ENCODE measurements at regions not wholly inside any gene's neighbourhood (a gene's known extent, or its start where the extent isn't known, plus 50 kb on each side); places are given as distances from the start of the nearest gene placed in this dataset.

GRCh38 chr2:8398040-8398668, 283.7 kb upstream of the ID2 start:
- H3F3A ChIP-seq (ENCODE audit: insufficient read depth, low read length, poor library complexity, severe bottlenecking): no peaks in the 10 kb centered on the region
- H3K27ac ChIP-seq (ENCODE audit: low read length): no peak overlapping the region
- H3K4me2 ChIP-seq (ENCODE audit: low read length): no peak overlapping the region
- H3K79me2 ChIP-seq (replicated peaks; ENCODE audit: insufficient read depth, low read length): no peaks in the 10 kb centered on the region
- no peak for TF ChIP-seq POLR2AphosphoS5 (IDR thresholded peaks at IDR 0.05)
- TF ChIP-seq SMC3 (conservative IDR thresholded peaks at IDR 0.05; ENCODE audit: poor library complexity): no peak
- no peak for TF ChIP-seq REST (IDR thresholded peaks at IDR 0.05; ENCODE audit: borderline replicate concordance)
- TF ChIP-seq TAF1 (IDR thresholded peaks at IDR 0.05; ENCODE audit: low read depth): no peak
- TF ChIP-seq RAD21 (conservative IDR thresholded peaks at IDR 0.05): no peak
- TF ChIP-seq EZH2 (IDR thresholded peaks at IDR 0.05; ENCODE audit: borderline replicate concordance, insufficient read depth, low read length, poor library complexity, severe bottlenecking): no peak
- TF ChIP-seq, protein P1, sequence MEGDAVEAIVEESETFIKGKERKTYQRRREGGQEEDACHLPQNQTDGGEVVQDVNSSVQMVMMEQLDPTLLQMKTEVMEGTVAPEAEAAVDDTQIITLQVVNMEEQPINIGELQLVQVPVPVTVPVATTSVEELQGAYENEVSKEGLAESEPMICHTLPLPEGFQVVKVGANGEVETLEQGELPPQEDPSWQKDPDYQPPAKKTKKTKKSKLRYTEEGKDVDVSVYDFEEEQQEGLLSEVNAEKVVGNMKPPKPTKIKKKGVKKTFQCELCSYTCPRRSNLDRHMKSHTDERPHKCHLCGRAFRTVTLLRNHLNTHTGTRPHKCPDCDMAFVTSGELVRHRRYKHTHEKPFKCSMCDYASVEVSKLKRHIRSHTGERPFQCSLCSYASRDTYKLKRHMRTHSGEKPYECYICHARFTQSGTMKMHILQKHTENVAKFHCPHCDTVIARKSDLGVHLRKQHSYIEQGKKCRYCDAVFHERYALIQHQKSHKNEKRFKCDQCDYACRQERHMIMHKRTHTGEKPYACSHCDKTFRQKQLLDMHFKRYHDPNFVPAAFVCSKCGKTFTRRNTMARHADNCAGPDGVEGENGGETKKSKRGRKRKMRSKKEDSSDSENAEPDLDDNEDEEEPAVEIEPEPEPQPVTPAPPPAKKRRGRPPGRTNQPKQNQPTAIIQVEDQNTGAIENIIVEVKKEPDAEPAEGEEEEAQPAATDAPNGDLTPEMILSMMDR (IDR thresholded peaks at IDR 0.05; ENCODE audit: poor library complexity, severe bottlenecking): no peak
- no peak for TF ChIP-seq MXI1 (conservative IDR thresholded peaks at IDR 0.05; ENCODE audit: poor library complexity, severe bottlenecking)
- no peak for TF ChIP-seq EP300 (conservative IDR thresholded peaks at IDR 0.05; ENCODE audit: poor library complexity, severe bottlenecking)
- H2AFZ ChIP-seq (ENCODE audit: low read depth, low read length): no peak overlapping the region
- no peak overlapping the region for H3K4me3 ChIP-seq (ENCODE audit: low read length)
- H3K27me3 ChIP-seq (ENCODE audit: insufficient read depth, low read depth, low read length): no peaks in the 10 kb centered on the region
- no peaks in the 10 kb centered on the region for H4K20me1 ChIP-seq (ENCODE audit: insufficient read depth)
- H3K36me3 ChIP-seq (ENCODE audit: insufficient read depth, low read length): no peaks in the 10 kb centered on the region
- H3K9me3 ChIP-seq (ENCODE audit: low read length): no peaks in the 10 kb centered on the region
- H3K9ac ChIP-seq (ENCODE audit: low read length): no peak overlapping the region
- H3K9me2 ChIP-seq (ENCODE audit: insufficient read depth, low read length): no peaks in the 10 kb centered on the region

DNA sequence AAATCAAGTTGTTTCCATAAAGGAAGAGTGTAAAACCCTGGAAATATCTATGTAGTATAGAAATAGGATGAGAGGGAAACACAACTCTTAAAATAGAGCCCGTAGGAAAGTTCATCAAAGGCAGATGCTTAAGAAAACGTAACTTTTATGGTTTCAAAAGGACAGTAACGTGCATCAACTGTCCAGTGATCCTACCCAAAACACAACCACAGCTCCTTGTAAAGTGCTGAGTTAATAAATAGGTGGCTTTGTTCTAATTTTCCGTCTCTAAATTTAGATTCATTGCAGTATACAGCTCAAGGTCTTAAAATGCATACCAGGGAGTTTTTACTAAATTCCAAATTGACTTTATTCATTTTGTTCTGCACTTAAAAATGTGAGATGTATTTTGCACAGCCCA, 282.1 kb upstream of the ID2 start:
- Histone ChIP-seq H3K4me2 (ENCODE audit: low read length) (no peak overlapping the region), H3K27me3 (ENCODE audit: insufficient read depth, low read depth, low read length) (no peaks in the 10 kb centered on the region), H3K36me3 (ENCODE audit: insufficient read depth, low read length) (no peaks in the 10 kb centered on the region), H3K79me2 (replicated peaks; ENCODE audit: insufficient read depth, low read length) (no peaks in the 10 kb centered on the region), H3K9ac (ENCODE audit: low read length) (no peak overlapping the region), H3F3A (ENCODE audit: insufficient read depth, low read length, poor library complexity, severe bottlenecking) (no peaks in the 10 kb centered on the region), H4K20me1 (ENCODE audit: insufficient read depth) (no peaks in the 10 kb centered on the region), H3K4me3 (ENCODE audit: low read length) (no peak overlapping the region), H3K27ac (ENCODE audit: low read length) (no peak overlapping the region), H2AFZ (ENCODE audit: low read depth, low read length) (no peak overlapping the region), H3K9me2 (ENCODE audit: insufficient read depth, low read length) (no peaks in the 10 kb centered on the region), H3K9me3 (ENCODE audit: low read length) (no peaks in the 10 kb centered on the region)
- TF ChIP-seq EP300 (conservative IDR thresholded peaks at IDR 0.05; ENCODE audit: poor library complexity, severe bottlenecking) (no peak), RAD21 (conservative IDR thresholded peaks at IDR 0.05) (no peak), EZH2 (IDR thresholded peaks at IDR 0.05; ENCODE audit: borderline replicate concordance, insufficient read depth, low read length, poor library complexity, severe bottlenecking) (no peak), SMC3 (conservative IDR thresholded peaks at IDR 0.05; ENCODE audit: poor library complexity) (no peak), REST (IDR thresholded peaks at IDR 0.05; ENCODE audit: borderline replicate concordance) (no peak), POLR2AphosphoS5 (IDR thresholded peaks at IDR 0.05) (no peak), MXI1 (conservative IDR thresholded peaks at IDR 0.05; ENCODE audit: poor library complexity, severe bottlenecking) (no peak), TAF1 (IDR thresholded peaks at IDR 0.05; ENCODE audit: low read depth) (no peak)
- TF ChIP-seq, protein P1 (IDR thresholded peaks at IDR 0.05; ENCODE audit: poor library complexity, severe bottlenecking): no peak

All from neural cell (in vitro differentiated cells).